ENCODE measurements at regions not wholly inside any gene's neighbourhood (a gene's known extent, or its start where the extent isn't known, plus 50 kb on each side); places are given as distances from the start of the nearest gene placed in this dataset.

GRCh38 chr4:74627504-74627903, 166.8 kb downstream of the BTC start (continued):
- TF ChIP-seq ZNF596 (tag by site-specific recombination; IDR thresholded peaks at IDR 0.05) (no peak), ZNF670 (tag by site-specific recombination; IDR thresholded peaks at IDR 0.05; ENCODE audit: low read depth) (no peak), BCL11A (tag by site-specific recombination; IDR thresholded peaks at IDR 0.05; ENCODE audit: low read depth) (no peak), IKZF3 (tag by site-specific recombination; IDR thresholded peaks at IDR 0.05) (no peak)
- TF ChIP-seq, protein P1, sequence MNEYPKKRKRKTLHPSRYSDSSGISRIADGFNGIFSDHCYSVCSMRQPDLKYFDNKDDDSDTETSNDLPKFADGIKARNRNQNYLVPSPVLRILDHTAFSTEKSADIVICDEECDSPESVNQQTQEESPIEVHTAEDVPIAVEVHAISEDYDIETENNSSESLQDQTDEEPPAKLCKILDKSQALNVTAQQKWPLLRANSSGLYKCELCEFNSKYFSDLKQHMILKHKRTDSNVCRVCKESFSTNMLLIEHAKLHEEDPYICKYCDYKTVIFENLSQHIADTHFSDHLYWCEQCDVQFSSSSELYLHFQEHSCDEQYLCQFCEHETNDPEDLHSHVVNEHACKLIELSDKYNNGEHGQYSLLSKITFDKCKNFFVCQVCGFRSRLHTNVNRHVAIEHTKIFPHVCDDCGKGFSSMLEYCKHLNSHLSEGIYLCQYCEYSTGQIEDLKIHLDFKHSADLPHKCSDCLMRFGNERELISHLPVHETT (tag by site-specific recombination; IDR thresholded peaks at IDR 0.05) = no peak

GRCh38 chr4:74628852-74629620, 165.3 kb downstream of the BTC start:
- peak; percentile 43; the same call in 1 of the 2 replicates for TF ChIP-seq ZXDB (tag by site-specific recombination; IDR thresholded peaks at IDR 0.05)
- TF ChIP-seq ZNF398 (tag by site-specific recombination; IDR thresholded peaks at IDR 0.05) = no peak
- TF ChIP-seq SP7 (tag by site-specific recombination; IDR thresholded peaks at IDR 0.05) = no peak
- no peak for TF ChIP-seq ZNF514 (tag by site-specific recombination; IDR thresholded peaks at IDR 0.05)
- TF ChIP-seq, protein P2, sequence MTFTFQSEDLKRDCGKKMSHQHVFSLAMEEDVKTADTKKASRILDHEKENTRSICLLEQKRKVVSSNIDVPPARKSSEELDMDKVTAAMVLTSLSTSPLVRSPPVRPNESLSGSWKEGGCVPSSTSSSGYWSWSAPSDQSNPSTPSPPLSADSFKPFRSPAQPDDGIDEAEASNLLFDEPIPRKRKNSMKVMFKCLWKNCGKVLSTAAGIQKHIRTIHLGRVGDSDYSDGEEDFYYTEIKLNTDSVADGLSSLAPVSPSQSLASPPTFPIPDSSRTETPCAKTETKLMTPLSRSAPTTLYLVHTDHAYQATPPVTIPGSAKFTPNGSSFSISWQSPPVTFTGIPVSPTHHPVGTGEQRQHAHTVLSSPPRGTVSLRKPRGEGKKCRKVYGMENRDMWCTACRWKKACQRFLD (tag by site-specific recombination; IDR thresholded peaks at IDR 0.05) = no peak
- TF ChIP-seq ZNF501 (tag by site-specific recombination; IDR thresholded peaks at IDR 0.05) = no peak
- no peak for TF ChIP-seq ZNF140 (tag by site-specific recombination; IDR thresholded peaks at IDR 0.05)
- no peak for TF ChIP-seq ZNF610 (tag by site-specific recombination; IDR thresholded peaks at IDR 0.05; ENCODE audit: borderline replicate concordance)
- TF ChIP-seq RBAK (tag by site-specific recombination; IDR thresholded peaks at IDR 0.05) = no peak
- TF ChIP-seq ZNF843 (tag by site-specific recombination; IDR thresholded peaks at IDR 0.05) = 0 out of 2 replicates have a peak, but pooled peaks have one; percentile 37
- no peak for TF ChIP-seq ZNF112 (tag by site-specific recombination; IDR thresholded peaks at IDR 0.05)
- 0 out of 2 replicates have a peak, but pooled peaks have one; percentile 43 for TF ChIP-seq OSR2 (tag by site-specific recombination; IDR thresholded peaks at IDR 0.05)
- TF ChIP-seq, protein P3, sequence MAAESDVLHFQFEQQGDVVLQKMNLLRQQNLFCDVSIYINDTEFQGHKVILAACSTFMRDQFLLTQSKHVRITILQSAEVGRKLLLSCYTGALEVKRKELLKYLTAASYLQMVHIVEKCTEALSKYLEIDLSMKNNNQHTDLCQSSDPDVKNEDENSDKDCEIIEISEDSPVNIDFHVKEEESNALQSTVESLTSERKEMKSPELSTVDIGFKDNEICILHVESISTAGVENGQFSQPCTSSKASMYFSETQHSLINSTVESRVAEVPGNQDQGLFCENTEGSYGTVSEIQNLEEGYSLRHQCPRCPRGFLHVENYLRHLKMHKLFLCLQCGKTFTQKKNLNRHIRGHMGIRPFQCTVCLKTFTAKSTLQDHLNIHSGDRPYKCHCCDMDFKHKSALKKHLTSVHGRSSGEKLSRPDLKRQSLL (tag by site-specific recombination; IDR thresholded peaks at IDR 0.05) = no peak
- TF ChIP-seq GLIS2 (tag by site-specific recombination; IDR thresholded peaks at IDR 0.05) = no peak
- TF ChIP-seq TCF7L2 (IDR thresholded peaks at IDR 0.05; ENCODE audit: borderline replicate concordance, low read depth, low read length) = peak; percentile 37; the same call in 1 of the 2 replicates
- Histone ChIP-seq H3K9me3 (ENCODE audit: control insufficient read depth, insufficient read depth, low read depth, low read length) (no peaks in the 10 kb centered on the region), H3K27ac (ENCODE audit: extremely low read depth, low read depth, low read length) (no peak overlapping the region), H3K4me3 (ENCODE audit: low read depth, low read length) (no peak overlapping the region), H3K4me1 (ENCODE audit: control insufficient read depth, insufficient read depth, low read length) (0 out of 2 replicates have a peak, but pooled peaks cover 8% of the 10 kb centered on the region), H3K36me3 (ENCODE audit: control insufficient read depth in 2 of 2, insufficient read depth in 1 of 2, low read length in 2 of 2) (no peaks in the 10 kb centered on the region)
- CTCF ChIA-PET = interaction anchor here (0.6 to 1.2 kb wide), 3 partner anchors 42 to 426 kb away, joined by 3 to 4 read pairs (median 3); no protein-coding TSS in a partner anchor
- POLR2A ChIA-PET = no interaction called here
